ENCODE measurements at regions not wholly inside any gene's neighbourhood (a gene's known extent, or its start where the extent isn't known, plus 50 kb on each side); places are given as distances from the start of the nearest gene placed in this dataset.

GRCh38 chr2:149737896-149738295, 150.3 kb upstream of the MMADHC start:
- H3K9ac ChIP-seq (ENCODE audit: extremely low read depth, insufficient read length, low read length) = no peak overlapping the region
- H3K27ac Mint-ChIP-seq = no peak overlapping the region
- no peaks in the 10 kb centered on the region; the same call in 1 of the 2 replicates for H3K4me1 ChIP-seq (ENCODE audit: insufficient read depth, low read length)
- no peak overlapping the region for H4K91ac ChIP-seq (ENCODE audit: insufficient read length, low read depth, low read length)
- no CpG with 5 or more reads among the region's 2 CpGs for WGBS (ENCODE audit: extremely low coverage, insufficient read length, low lambda C conversion rate)
- no peak overlapping the region for H2BK120ac ChIP-seq (ENCODE audit: low read depth, low read length, poor library complexity, severe bottlenecking)
- peaks cover 4 to 5% of the 10 kb centered on the region in 2 experiments; a peak in 2 of 5 replicates for H3K9me3 Mint-ChIP-seq
- H3K36me3 Mint-ChIP-seq (ENCODE audit: insufficient read depth in 1 of 3, low read depth in 3 of 3) = peaks cover 0 to 4% (median 4%) of the 10 kb centered on the region in 3 experiments; a peak in 2 of 7 replicates
- peaks cover 5% of the 10 kb centered on the region for H3K9me3 ChIP-seq (ENCODE audit: control insufficient read depth, low read depth, low read length)
- no peak overlapping the region for H2BK5ac ChIP-seq (ENCODE audit: insufficient read length, low read length)
- no peak overlapping the region for H3K4ac ChIP-seq (ENCODE audit: low read depth, low read length)
- no peaks in the 10 kb centered on the region; the same call in 1 of the 2 replicates for H3K27me3 Mint-ChIP-seq (ENCODE audit: low read depth)
- H3K79me2 ChIP-seq (ENCODE audit: insufficient read depth, low read length) = no peaks in the 10 kb centered on the region
- H4K20me1 ChIP-seq (ENCODE audit: control insufficient read depth, insufficient read depth, insufficient read length) = no peaks in the 10 kb centered on the region
- no peak overlapping the region for H2AFZ ChIP-seq (ENCODE audit: low read length)
- H3K18ac ChIP-seq (ENCODE audit: insufficient read length, low read depth, low read length) = no peak overlapping the region
- no peak overlapping the region for H3K27ac ChIP-seq (ENCODE audit: insufficient read length, low read depth, low read length)
- H3K4me3 Mint-ChIP-seq = no peak overlapping the region
- no peak overlapping the region for H3K4me2 ChIP-seq (ENCODE audit: insufficient read depth, insufficient read length, low read length)
- no peak overlapping the region for H4K8ac ChIP-seq (replicated peaks; ENCODE audit: insufficient read length, low read depth, low read length)
- H3K4me1 Mint-ChIP-seq = peaks cover 8% of the 10 kb centered on the region in 2 experiments
- H2AK5ac ChIP-seq (ENCODE audit: insufficient read length, low read length) = no peak overlapping the region
- no peak overlapping the region for H3T11ph ChIP-seq (ENCODE audit: low read length)
- no peak overlapping the region for H2BK12ac ChIP-seq (ENCODE audit: insufficient read length, low read depth, low read length)
- no peak overlapping the region for H3K14ac ChIP-seq (ENCODE audit: insufficient read depth, low read length)
- H2BK15ac ChIP-seq (ENCODE audit: low read depth, low read length) = no peak overlapping the region
- H3K79me1 ChIP-seq (ENCODE audit: insufficient read depth, low read depth, low read length, poor library complexity, severe bottlenecking) = no peaks in the 10 kb centered on the region
- no peaks in the 10 kb centered on the region for H3K27me3 ChIP-seq (ENCODE audit: insufficient read depth, low read length)
- H3K56ac ChIP-seq (ENCODE audit: insufficient read length, low read depth, low read length) = no peak overlapping the region
- H3K23ac ChIP-seq (ENCODE audit: insufficient read length, low read depth, low read length) = no peak overlapping the region
- no peak for DNase-seq
- no peak overlapping the region for H2BK20ac ChIP-seq (ENCODE audit: low read depth, low read length, poor library complexity, severe bottlenecking)
- no peak for TF ChIP-seq CTCF (conservative IDR thresholded peaks at IDR 0.05)
- H4K5ac ChIP-seq (ENCODE audit: insufficient read length, low read depth, low read length) = no peak overlapping the region
- no peaks in the 10 kb centered on the region for H3K23me2 ChIP-seq (ENCODE audit: insufficient read length, low read depth, low read length, poor library complexity, severe bottlenecking)
